ENCODE measurements at regions not wholly inside any gene's neighbourhood (a gene's known extent, or its start where the extent isn't known, plus 50 kb on each side); places are given as distances from the start of the nearest gene placed in this dataset.

GRCh38 chr3:8205881-8206280 is 295.7 kb upstream of the LMCD1 start:
- peak; percentile 66 for DNase-seq

- peak; percentile 56 for DNase-seq
Measured at GRCh38 chr3:8206971-8207617, 294.5 kb upstream of the LMCD1 start.

- peak; percentile 81 for DNase-seq
Measured at GRCh38 chr3:8210882-8211341, 290.7 kb upstream of the LMCD1 start.

- DNase-seq = no peak
Measured at GRCh38 chr3:8212794-8213193, 288.8 kb upstream of the LMCD1 start.

DNA sequence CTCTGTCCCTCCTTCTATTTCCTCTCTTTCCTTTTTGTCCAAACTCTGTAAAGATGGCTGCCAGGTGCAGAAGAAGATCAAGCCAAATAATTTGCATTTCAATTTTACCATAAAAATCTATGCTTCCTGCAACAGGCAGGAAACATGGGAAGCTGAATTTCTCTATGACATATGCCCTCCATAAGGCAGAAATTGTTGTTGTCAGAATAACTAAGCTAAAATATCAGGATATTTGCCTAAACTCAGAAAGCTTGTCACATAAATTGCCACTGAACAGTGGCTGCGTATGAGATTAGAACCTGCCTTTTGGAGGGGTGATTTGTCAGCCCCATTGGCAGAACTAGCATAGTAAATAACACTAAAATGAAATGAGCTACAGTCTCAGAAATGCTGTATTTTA is 288.3 kb upstream of the LMCD1 start:
- no peak for DNase-seq

- no peak for DNase-seq
Measured at GRCh38 chr3:8215821-8216220, 285.8 kb upstream of the LMCD1 start.

GRCh38 chr3:8218353-8218940 is 283.2 kb upstream of the LMCD1 start:
- DNase-seq = no peak

GRCh38 chr3:8220291-8220690 is 281.3 kb upstream of the LMCD1 start:
- DNase-seq = peak; percentile 44

DNA sequence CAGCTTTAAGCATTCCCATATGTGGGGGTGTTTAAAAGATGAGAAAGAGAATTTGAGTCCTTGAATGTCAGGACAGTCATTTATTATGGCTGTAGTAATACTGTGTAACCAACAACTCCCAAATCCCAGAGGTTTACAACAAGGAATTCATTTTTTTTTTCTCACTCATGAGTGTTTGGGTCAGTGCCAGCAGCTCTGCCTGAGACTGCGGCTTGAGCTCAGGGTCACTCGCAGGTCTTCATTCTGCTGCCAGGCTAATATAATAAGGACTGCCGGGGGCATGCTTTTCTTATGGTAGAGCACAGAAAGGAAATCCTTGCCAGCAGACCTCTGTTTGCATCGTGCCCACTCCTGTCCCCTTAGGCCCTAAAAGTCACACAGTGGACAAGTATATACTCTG is 277.9 kb upstream of the LMCD1 start:
- peak; percentile 67 for DNase-seq

GRCh38 chr3:8224941-8225340 is 276.7 kb upstream of the LMCD1 start:
- DNase-seq = no peak

- no peak for DNase-seq
Measured at GRCh38 chr3:8233938-8234337, 267.7 kb upstream of the LMCD1 start.

DNA sequence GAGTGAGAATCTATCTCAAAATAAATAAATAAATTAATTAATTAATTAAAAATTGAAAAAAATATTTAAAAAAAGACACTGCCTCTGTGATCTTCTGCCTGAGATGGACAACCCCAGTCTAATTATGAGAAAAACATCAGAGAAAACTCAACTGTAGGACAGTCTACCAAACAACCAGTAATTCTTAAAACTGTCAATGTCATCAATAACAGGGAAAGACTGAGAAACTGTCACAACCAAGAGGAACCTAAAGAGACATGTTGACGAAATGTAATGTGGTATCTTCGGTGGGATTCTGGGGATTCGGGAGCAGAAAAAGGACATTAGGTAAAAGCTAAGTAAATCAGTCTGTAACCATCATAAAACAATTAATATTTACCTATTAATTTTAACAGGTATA is 265.4 kb upstream of the LMCD1 start:
- no peak for DNase-seq

- DNase-seq = peak; percentile 10
Measured at GRCh38 chr3:8237893-8238292, 263.7 kb upstream of the LMCD1 start.

GRCh38 chr3:8238432-8238831 is 263.2 kb upstream of the LMCD1 start:
- no peak for DNase-seq

- DNase-seq = no peak
Measured at GRCh38 chr3:8239095-8239494, 262.5 kb upstream of the LMCD1 start.

GRCh38 chr3:8239718-8240695 is 261.6 kb upstream of the LMCD1 start:
- DNase-seq = peak; percentile 54

- no peak for DNase-seq
Measured at GRCh38 chr3:8246070-8246469, 255.6 kb upstream of the LMCD1 start.

DNA sequence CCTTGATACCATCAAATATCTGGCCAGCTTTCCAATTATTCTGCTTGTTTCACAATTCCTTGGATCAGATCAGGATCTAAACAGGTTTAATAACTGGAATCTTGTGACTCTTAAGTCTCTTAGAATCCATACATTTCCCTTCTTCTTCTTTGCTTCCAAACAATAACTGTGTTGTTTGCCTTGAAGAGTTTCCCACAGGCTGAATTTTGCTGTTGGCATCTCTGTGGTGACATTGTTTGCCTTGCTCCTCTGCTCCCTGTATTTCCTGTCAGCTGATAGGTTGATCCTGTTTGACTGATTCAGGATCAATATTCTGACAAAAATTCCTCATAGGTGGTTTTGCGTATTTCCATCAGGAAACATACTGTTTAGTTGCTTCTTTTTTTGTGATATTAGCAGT is 248.4 kb upstream of the LMCD1 start:
- DNase-seq = no peak

GRCh38 chr3:8254489-8254888 is 247.1 kb upstream of the LMCD1 start:
- DNase-seq = no peak

DNA sequence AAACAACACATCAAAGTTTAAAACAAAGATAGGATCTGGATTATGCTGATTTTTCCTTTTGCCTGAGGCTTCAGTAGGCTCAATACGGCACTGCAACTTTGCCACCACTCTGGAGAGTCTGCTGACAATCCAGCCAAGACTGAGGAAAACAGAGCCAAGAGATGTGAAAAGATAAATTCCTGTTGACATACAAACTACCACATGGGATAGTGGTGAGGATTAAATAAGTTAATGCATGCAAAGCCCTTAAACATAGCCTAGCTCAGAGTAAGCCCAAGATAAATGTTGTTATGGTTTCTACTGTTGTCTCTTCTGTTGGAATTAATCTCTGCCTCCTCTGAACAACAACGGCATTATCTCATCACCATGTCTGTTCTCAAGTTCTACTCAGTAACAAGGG is 245.9 kb upstream of the LMCD1 start:
- DNase-seq = no peak

GRCh38 chr3:8256441-8257071 is 245.1 kb upstream of the LMCD1 start:
- no peak for DNase-seq

DNA sequence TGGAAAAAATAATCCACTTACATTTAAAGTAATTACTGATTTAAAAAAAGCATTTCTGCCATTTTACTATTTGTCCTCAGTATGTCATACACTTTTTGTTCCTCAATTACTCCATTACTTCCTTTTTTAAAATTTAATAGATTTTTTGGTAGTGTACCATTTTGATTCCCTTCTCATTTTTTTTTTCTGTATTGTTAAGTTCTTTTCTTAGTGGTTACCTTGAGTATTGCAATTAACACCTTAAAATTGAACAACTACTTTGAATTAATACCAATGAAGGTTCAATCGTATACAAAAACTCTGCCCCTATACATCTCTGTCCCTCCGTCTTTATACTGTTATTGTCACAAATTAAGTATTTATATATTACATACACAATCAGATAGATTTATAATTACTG is 240.6 kb upstream of the LMCD1 start:
- no peak for DNase-seq

DNA sequence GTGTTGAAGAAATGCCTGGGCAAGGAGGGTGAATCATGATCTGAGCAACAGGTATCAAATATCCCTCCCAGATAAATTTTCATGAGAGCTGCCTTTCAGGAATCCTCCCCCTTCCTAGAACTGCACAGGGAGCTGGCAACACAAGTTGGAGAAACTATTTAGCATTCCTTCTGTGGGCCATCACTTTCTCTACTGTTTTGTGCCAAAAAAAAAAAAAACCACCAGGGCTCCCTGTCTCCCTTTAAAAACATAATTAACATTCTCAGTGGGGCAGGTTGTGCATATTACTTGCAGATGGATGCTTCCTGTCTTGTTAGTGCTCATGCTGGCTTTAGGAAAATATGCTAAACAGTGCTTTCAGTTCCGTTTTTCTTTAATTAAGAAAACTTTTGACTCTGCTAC is 234.9 kb upstream of the LMCD1 start:
- DNase-seq = peak; percentile 64
